Right lobe of liver (tissue), 4 donors: ENCODE measurements at regions not wholly inside any gene's neighbourhood (a gene's known extent, or its start where the extent isn't known, plus 50 kb on each side); places are given as distances from the start of the nearest gene placed in this dataset.

Experiments
- CTCF ChIP-seq, 4 donors: fragments of 200-600 bp in 3 of 4; fragments of 450-650 bp in 1 of 4; IDR thresholded peaks; one replicate each; pipeline versions ENCODE4 v1.5.1 to v1.8.0; 2016 to 2022; ENCODE audit warnings: antibody characterized with exemption in 4 of 4, mild to moderate bottlenecking in 2 of 4
- POLR2A ChIP-seq: fragments of 450-650 bp; IDR thresholded peaks from one replicate; pipeline ENCODE4 v1.6.1; 2017; ENCODE audit warnings: antibody characterized with exemption, mild to moderate bottlenecking
- donor health status: DM: no; HTN: no; CAD: no.
- donor health status: DM: no; HTN: no; CAD: no.
- donor health status: DM: no; HTN: yes; CAD: no.

GRCh38 chr2:239517686-239518085 is 116.9 kb upstream of the HDAC4 start:
- TF ChIP-seq CTCF (IDR thresholded peaks at IDR 0.05) = no peak
- no peak for TF ChIP-seq POLR2A
